ENCODE measurements at regions not wholly inside any gene's neighbourhood (a gene's known extent, or its start where the extent isn't known, plus 50 kb on each side); places are given as distances from the start of the nearest gene placed in this dataset.
A peak's percentile ranks its signal among the peaks of the same experiment; 100 is the strongest.

DNA sequence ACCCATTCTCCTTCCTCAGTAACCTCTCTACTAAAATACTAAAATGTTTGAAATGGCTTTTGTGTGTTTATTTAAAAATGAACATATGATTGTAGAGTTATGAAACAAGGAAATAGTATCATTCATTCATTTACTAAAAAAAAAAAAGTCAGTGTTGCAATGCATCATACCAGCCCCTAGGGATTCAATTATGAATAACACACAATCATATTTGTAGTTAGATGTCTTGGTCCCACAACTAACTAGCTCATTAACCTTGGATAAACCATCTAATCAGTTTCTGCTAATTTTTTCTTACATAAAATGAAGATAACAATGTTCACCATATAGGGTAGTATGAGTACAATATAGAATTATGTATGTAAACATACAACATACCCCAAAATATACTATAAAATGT, 183.2 kb downstream of the GRIN2B start:
- Histone ChIP-seq H3K27ac (ENCODE audit: low read depth in 2 of 2, low read length in 2 of 2) (no peak overlapping the region), H3K36me3 (ENCODE audit: control insufficient read depth in 2 of 3, insufficient read depth in 3 of 3, low read length in 3 of 3) (no peaks in the 10 kb centered on the region), H3K27me3 (ENCODE audit: control insufficient read depth, insufficient read depth, low read length) (no peaks in the 10 kb centered on the region), H3K9me3 (ENCODE audit: control insufficient read depth in 2 of 3, insufficient read depth in 1 of 3, low read length in 3 of 3) (no peaks in the 10 kb centered on the region), H3K4me3 (ENCODE audit: low read length in 3 of 3) (no peak overlapping the region), H3K4me1 (ENCODE audit: control insufficient read depth in 2 of 3, insufficient read depth in 2 of 3, low read depth in 1 of 3, low read length in 3 of 3) (no peaks in the 10 kb centered on the region), H3K9ac (ENCODE audit: low read length in 3 of 3) (no peak overlapping the region)
- intact Hi-C loops (cut with DNase I) = no loop called here
- FAIRE-seq = no peak
- TF ChIP-seq CTCF (IDR thresholded peaks at IDR 0.05; ENCODE audit: borderline replicate concordance, extremely low read depth, insufficient read depth) = no peak
- no peak for DNase-seq

DNA sequence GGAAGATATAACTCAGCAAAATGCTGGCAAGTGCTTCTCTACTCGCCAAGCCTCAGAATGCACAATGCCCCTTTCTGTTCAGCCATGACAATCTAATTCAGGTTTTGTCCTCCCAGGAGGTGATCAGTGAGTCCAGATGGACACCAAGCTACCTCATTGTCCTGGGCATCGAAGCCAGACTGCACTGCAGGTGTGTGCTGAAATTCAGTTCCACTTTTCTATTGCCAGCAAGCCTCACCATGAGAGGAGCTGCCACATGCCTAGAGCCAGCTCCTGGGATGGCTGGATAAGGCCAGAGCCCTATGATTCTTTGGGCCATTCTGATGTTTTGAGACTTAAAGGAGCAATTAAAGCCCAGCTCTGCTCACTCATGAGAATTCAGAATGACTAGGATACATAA, 186.7 kb downstream of the GRIN2B start:
- H3K4me3 ChIP-seq (ENCODE audit: low read length in 3 of 3) = no peak overlapping the region
- FAIRE-seq = no peak
- no peaks in the 10 kb centered on the region for H3K27me3 ChIP-seq (ENCODE audit: control insufficient read depth, insufficient read depth, low read length)
- no peak for DNase-seq
- intact Hi-C loops (cut with DNase I) = no loop called here
- no peaks in the 10 kb centered on the region for H3K9me3 ChIP-seq (ENCODE audit: control insufficient read depth in 2 of 3, insufficient read depth in 1 of 3, low read length in 3 of 3)
- H3K4me1 ChIP-seq (ENCODE audit: control insufficient read depth in 2 of 3, insufficient read depth in 2 of 3, low read depth in 1 of 3, low read length in 3 of 3) = no peaks in the 10 kb centered on the region
- TF ChIP-seq CTCF (IDR thresholded peaks at IDR 0.05; ENCODE audit: borderline replicate concordance, extremely low read depth, insufficient read depth) = no peak
- H3K36me3 ChIP-seq (ENCODE audit: control insufficient read depth in 2 of 3, insufficient read depth in 3 of 3, low read length in 3 of 3) = no peaks in the 10 kb centered on the region
- no peak overlapping the region for H3K9ac ChIP-seq (ENCODE audit: low read length in 3 of 3)
- no peak overlapping the region for H3K27ac ChIP-seq (ENCODE audit: low read depth in 2 of 2, low read length in 2 of 2)

DNA sequence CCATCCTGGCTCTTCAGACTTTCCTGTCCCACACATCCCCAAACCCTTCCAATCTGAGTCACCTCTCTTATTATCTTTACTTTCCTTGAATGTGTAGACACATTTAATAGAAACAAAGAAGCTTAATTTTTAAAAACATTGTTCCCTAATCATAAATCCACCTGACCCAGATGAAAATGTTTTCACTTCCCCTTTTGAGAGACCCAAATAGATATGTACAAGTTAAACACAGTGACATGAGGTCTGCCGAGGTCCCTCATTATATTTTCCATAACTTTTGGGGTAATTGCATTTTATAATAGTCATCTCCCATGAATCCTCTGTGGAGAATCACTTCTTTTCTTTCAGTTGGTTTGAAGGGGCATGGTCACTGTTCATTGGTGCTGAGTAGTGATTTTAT, 191.1 kb downstream of the GRIN2B start:
- no peaks in the 10 kb centered on the region for H3K9me3 ChIP-seq (ENCODE audit: control insufficient read depth in 2 of 3, insufficient read depth in 1 of 3, low read length in 3 of 3)
- no peak overlapping the region for H3K9ac ChIP-seq (ENCODE audit: low read length in 3 of 3)
- no peak for DNase-seq
- H3K27me3 ChIP-seq (ENCODE audit: control insufficient read depth, insufficient read depth, low read length) = no peaks in the 10 kb centered on the region
- H3K4me3 ChIP-seq (ENCODE audit: low read length in 3 of 3) = no peak overlapping the region
- H3K36me3 ChIP-seq (ENCODE audit: control insufficient read depth in 2 of 3, insufficient read depth in 3 of 3, low read length in 3 of 3) = no peaks in the 10 kb centered on the region
- TF ChIP-seq CTCF (IDR thresholded peaks at IDR 0.05; ENCODE audit: borderline replicate concordance, extremely low read depth, insufficient read depth) = no peak
- H3K27ac ChIP-seq (ENCODE audit: low read depth in 2 of 2, low read length in 2 of 2) = no peak overlapping the region
- intact Hi-C loops (cut with DNase I) = no loop called here
- no peaks in the 10 kb centered on the region for H3K4me1 ChIP-seq (ENCODE audit: control insufficient read depth in 2 of 3, insufficient read depth in 2 of 3, low read depth in 1 of 3, low read length in 3 of 3)
- no peak for FAIRE-seq

DNA sequence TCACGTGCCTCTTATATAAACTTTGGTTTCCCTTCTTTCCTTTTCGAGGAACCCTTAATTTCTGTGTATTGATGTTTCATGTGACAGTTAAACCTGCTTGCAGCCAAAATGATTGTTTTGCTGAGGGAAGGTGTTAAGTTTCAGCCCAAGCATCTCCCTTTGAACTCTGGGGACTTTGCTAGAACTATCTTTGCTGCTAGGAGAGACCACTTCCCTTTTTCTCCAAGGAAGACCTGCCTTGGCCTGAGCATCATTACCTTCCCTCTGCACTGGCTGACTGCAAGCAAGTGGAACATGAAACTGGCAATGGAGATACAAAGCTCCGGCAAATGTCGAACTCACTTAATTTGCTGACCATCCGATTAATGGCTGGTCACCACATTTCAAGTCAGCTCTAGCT, 192.8 kb downstream of the GRIN2B start:
- H3K9ac ChIP-seq (ENCODE audit: low read length in 3 of 3) = no peak overlapping the region
- TF ChIP-seq CTCF (IDR thresholded peaks at IDR 0.05; ENCODE audit: borderline replicate concordance, extremely low read depth, insufficient read depth) = no peak
- no peak overlapping the region for H3K27ac ChIP-seq (ENCODE audit: low read depth in 2 of 2, low read length in 2 of 2)
- H3K27me3 ChIP-seq (ENCODE audit: control insufficient read depth, insufficient read depth, low read length) = no peaks in the 10 kb centered on the region
- DNase-seq = peak in 1 of 5 donors; percentile 8
- H3K9me3 ChIP-seq (ENCODE audit: control insufficient read depth in 2 of 3, insufficient read depth in 1 of 3, low read length in 3 of 3) = no peaks in the 10 kb centered on the region
- H3K4me3 ChIP-seq (ENCODE audit: low read length in 3 of 3) = no peak overlapping the region
- no peaks in the 10 kb centered on the region for H3K36me3 ChIP-seq (ENCODE audit: control insufficient read depth in 2 of 3, insufficient read depth in 3 of 3, low read length in 3 of 3)
- no peak for FAIRE-seq
- H3K4me1 ChIP-seq (ENCODE audit: control insufficient read depth in 2 of 3, insufficient read depth in 2 of 3, low read depth in 1 of 3, low read length in 3 of 3) = no peaks in the 10 kb centered on the region
- intact Hi-C loops (cut with DNase I) = no loop called here
